K562 (cell line): ENCODE measurements at regions not wholly inside any gene's neighbourhood (a gene's known extent, or its start where the extent isn't known, plus 50 kb on each side); places are given as distances from the start of the nearest gene placed in this dataset.

ENCODE experiments used
- ATAC-seq: fragments of 200-7000 bp; cut with Tn5 transposase; 3 replicates; pipeline ENCODE4 v1.9.1; 2020; ENCODE audit warnings: moderate library complexity
- BruUV-seq: library from RNA; stranded (reverse); fragments of 400-500 nt; replicated peaks from 2 replicates; lab custom pipeline; 2021; lab: Mats Ljungman, UMichigan
- CTCF ChIA-PET: fragments of 300-600 bp; formaldehyde crosslinking; extraction: SDS; loops from one replicate; lab custom pipeline; 2021; ENCODE audit warnings: low intra/inter-chr PET ratio; lab: Yijun Ruan, JAX
- POLR2A ChIA-PET: fragments of 300-600, 350-650 bp; sonication (Branson Sonifier 250); formaldehyde crosslinking; extraction: SDS; loops from one replicate; lab custom pipeline; 2021; ENCODE audit warnings: antibody characterized with exemption, inconsistent platforms; lab: Yijun Ruan, JAX
- DNase-seq, 4 experiments: peaks; one replicate each; pipeline versions ENCODE4 v3.0.0 to v3.0.0-alpha.2; 2011 to 2018; ENCODE audit warnings: low spot score in 3 of 4, mixed read lengths in 3 of 4; ENCODE audit errors: extremely low read depth in 1 of 4
- FAIRE-seq: peaks from 2 replicates; lab custom pipeline; 2011; peaks lifted over from hg19 to GRCh38; lab: Jason Lieb, UNC
- H2AFZ ChIP-seq: 2 replicates; pipeline ENCODE4 v1.6.0; 2011; ENCODE audit warnings: low read depth, low read length, control low read depth, inconsistent platforms
- H3K27ac ChIP-seq: fragments of 200-600 bp; 3 replicates; pipeline ENCODE4 v1.8.0; 2011; ENCODE audit warnings: low read depth, mild to moderate bottlenecking, control low read depth, inconsistent platforms, low read length, moderate library complexity, mixed read lengths; ENCODE audit errors: extremely low read depth
- H3K27me3 ChIP-seq, 2 experiments: fragments of 300-600 bp in 1 of 2; 2 replicates in 1 of 2; 3 replicates in 1 of 2; pipeline versions ENCODE4 v1.6.0 to v1.8.0; 2011; ENCODE audit warnings: inconsistent platforms in 2 of 2, low read length in 2 of 2, mild to moderate bottlenecking in 1 of 2, mixed read lengths in 1 of 2, moderate library complexity in 1 of 2; ENCODE audit not compliant: control insufficient read depth in 2 of 2, insufficient read depth in 2 of 2
- H3K36me3 ChIP-seq: fragments of 300-600 bp; 3 replicates; pipeline ENCODE4 v1.8.0; 2011; ENCODE audit warnings: mild to moderate bottlenecking, low read length, inconsistent platforms; ENCODE audit not compliant: control insufficient read depth, insufficient read depth
- H3K4me1 ChIP-seq, 2 experiments: fragments of 200-600 bp in 1 of 2; replicated peaks in 1 of 2; 2 replicates in 1 of 2; 3 replicates in 1 of 2; pipeline versions ENCODE4 v1.5.1 to v1.8.0; 2011; ENCODE audit warnings: inconsistent platforms in 2 of 2, low read length in 2 of 2, mild to moderate bottlenecking in 1 of 2, mixed read lengths in 1 of 2, moderate library complexity in 1 of 2; ENCODE audit not compliant: control insufficient read depth in 2 of 2, insufficient read depth in 2 of 2
- H3K4me2 ChIP-seq: 2 replicates; pipeline ENCODE4 v1.6.1; 2011; ENCODE audit warnings: low read length, control low read depth, inconsistent platforms, mixed read lengths; ENCODE audit not compliant: insufficient read depth
- H3K4me3 ChIP-seq: fragments of 200-600 bp; sonication (generic), shearing (Covaris generic); 2 replicates; pipeline ENCODE4 v1.5.1; 2016; ENCODE audit warnings: control low read depth, inconsistent platforms
- H3K79me2 ChIP-seq: fragments of 200-600 bp; 3 replicates; pipeline ENCODE4 v1.8.0; 2011; ENCODE audit warnings: low read length, inconsistent platforms; ENCODE audit not compliant: control insufficient read depth, insufficient read depth
- H3K9ac ChIP-seq, 2 experiments: 2 replicates each; pipeline versions ENCODE4 v1.6.0 to v1.6.1; 2011; ENCODE audit warnings: low read depth in 2 of 2, low read length in 2 of 2, control low read depth in 1 of 2, inconsistent platforms in 1 of 2, mild to moderate bottlenecking in 1 of 2, mixed read lengths in 1 of 2; ENCODE audit not compliant: insufficient read depth in 1 of 2
- H3K9me1 ChIP-seq: one replicate; pipeline ENCODE4 v1.6.0; 2011; ENCODE audit warnings: inconsistent platforms, mild to moderate bottlenecking, low read length, moderate library complexity; ENCODE audit not compliant: control insufficient read depth, insufficient read depth
- H3K9me3 ChIP-seq: replicated peaks from 2 replicates; pipeline ENCODE4 v1.5.1; 2011; ENCODE audit warnings: low read depth, low read length, inconsistent platforms; ENCODE audit not compliant: control insufficient read depth, insufficient read depth
- H4K20me1 ChIP-seq: replicated peaks from 2 replicates; pipeline ENCODE4 v1.6.1; 2011; ENCODE audit warnings: low read length, inconsistent platforms, mixed read lengths; ENCODE audit not compliant: control insufficient read depth, insufficient read depth
- BCL6 ChIP-seq: fragments of 250-450 bp; sonication (Bioruptor Pico); IDR thresholded peaks from 2 replicates; pipeline ENCODE4 v1.4.0; 2020
- CREM ChIP-seq: IDR thresholded peaks from 2 replicates; pipeline ENCODE4 v1.6.1; 2014; ENCODE audit warnings: antibody characterized with exemption, low read depth
- HLTF ChIP-seq: fragments of 450-650 bp; IDR thresholded peaks from 2 replicates; pipeline ENCODE4 v1.6.1; 2016
- TGIF2 ChIP-seq: sonication (generic); formaldehyde crosslinking; IDR thresholded peaks from 2 replicates; pipeline ENCODE4 v1.8.1; 2022; ENCODE audit warnings: mild to moderate bottlenecking, missing genetic modification reagents, moderate library complexity
- ZC3H8 ChIP-seq: fragments of 450-650 bp; IDR thresholded peaks from 2 replicates; pipeline ENCODE4 v1.6.1; 2017
- ZNF124 ChIP-seq: sonication (generic); formaldehyde crosslinking; IDR thresholded peaks from 2 replicates; pipeline ENCODE4 v1.8.1; 2022; ENCODE audit warnings: missing genetic modification reagents
- ZNF324 ChIP-seq: fragments of 250-450 bp; sonication (Bioruptor Pico); IDR thresholded peaks from 2 replicates; pipeline ENCODE4 v1.4.0; 2020; ENCODE audit warnings: mild to moderate bottlenecking
- ZNF717 ChIP-seq: fragments of 250-450 bp; sonication (Bioruptor Pico); IDR thresholded peaks from 2 replicates; pipeline ENCODE4 v1.5.0; 2021
- ZSCAN29 ChIP-seq: fragments of 450-650 bp; IDR thresholded peaks from 2 replicates; pipeline ENCODE4 v1.6.1; 2017
- WGBS: fragments of 100-300 bp; shearing (Covaris generic); methylation state at CpG from one replicate; pipeline ENCODE4 v1.1.6; 2016; ENCODE audit warnings: low coverage, mixed read lengths; ENCODE audit not compliant: insufficient coverage; ENCODE audit errors: missing lambda C conversion rate; 5-methylcytosine and 5-hydroxymethylcytosine counted together
- in situ Hi-C: fragments of 300-500 bp; cut with MboI; formaldehyde crosslinking; loops from 4 replicates; pipeline ENCODE4 v1.15.0; 2018; ENCODE audit warnings: inconsistent platforms, mixed read lengths
- intact Hi-C: fragments of 100-400 bp; cut with micrococcal nuclease; formaldehyde crosslinking; loops from 2 replicates; pipeline ENCODE4 v1.14.2; 2022
- TF ChIP-seq, protein P1 (sequence below): fragments of 450-650 bp; formaldehyde crosslinking; IDR thresholded peaks from 2 replicates; pipeline ENCODE4 v1.4.0; 2022; ENCODE audit warnings: mild to moderate bottlenecking, moderate library complexity
- TF ChIP-seq, protein P2 (sequence below): fragments of 250-450 bp; sonication (Bioruptor Pico); IDR thresholded peaks from 2 replicates; pipeline ENCODE4 v1.8.0; 2022; ENCODE audit warnings: inconsistent platforms
- TF ChIP-seq, protein P3 (sequence below): fragments of 450-650 bp; IDR thresholded peaks from 2 replicates; pipeline ENCODE4 v1.6.1; 2017; ENCODE audit warnings: antibody characterized with exemption
- TF ChIP-seq, protein P4 (sequence below): sonication (generic); formaldehyde crosslinking; IDR thresholded peaks from 2 replicates; pipeline ENCODE4 v1.8.0; 2022; ENCODE audit warnings: mild to moderate bottlenecking, missing genetic modification reagents
- TF ChIP-seq, protein P5 (sequence below), 2 experiments: fragments of 200-800 bp in 1 of 2; sonication (Bioruptor generic) in 1 of 2; sonication (generic) in 1 of 2; formaldehyde crosslinking in 1 of 2; IDR thresholded peaks in 1 of 2; conservative IDR thresholded peaks in 1 of 2; 2 replicates each; pipeline versions ENCODE4 v1.5.0 to v1.6.1; 2016 to 2020; ENCODE audit warnings: missing compliant biosample characterization in 1 of 2, missing genetic modification characterization in 1 of 2, missing genetic modification reagents in 1 of 2

- TF ChIP-seq, protein P1, sequence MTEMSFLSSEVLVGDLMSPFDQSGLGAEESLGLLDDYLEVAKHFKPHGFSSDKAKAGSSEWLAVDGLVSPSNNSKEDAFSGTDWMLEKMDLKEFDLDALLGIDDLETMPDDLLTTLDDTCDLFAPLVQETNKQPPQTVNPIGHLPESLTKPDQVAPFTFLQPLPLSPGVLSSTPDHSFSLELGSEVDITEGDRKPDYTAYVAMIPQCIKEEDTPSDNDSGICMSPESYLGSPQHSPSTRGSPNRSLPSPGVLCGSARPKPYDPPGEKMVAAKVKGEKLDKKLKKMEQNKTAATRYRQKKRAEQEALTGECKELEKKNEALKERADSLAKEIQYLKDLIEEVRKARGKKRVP = no peak
- TF ChIP-seq, all 486 proteins: peak for 0
These were observed 1916.7 kb downstream of the EFNA5 start (continued) for GRCh38 chr5:105754056-105754455.

GRCh38 chr5:105752801-105753200, 1917.9 kb downstream of the EFNA5 start:
- CTCF ChIA-PET = no interaction called here
- H2AFZ ChIP-seq = no peak overlapping the region
- in situ Hi-C loops = no loop called here

More at GRCh38 chr5:105752801-105753200, 1917.9 kb downstream of the EFNA5 start:
- Histone ChIP-seq H3K4me3 (no peak overlapping the region), H3K9me1 (no peaks in the 10 kb centered on the region), H3K36me3 (no peaks in the 10 kb centered on the region), H4K20me1 (no peaks in the 10 kb centered on the region), H3K9ac (no peak overlapping the region), H3K27me3 (no peaks in the 10 kb centered on the region), H3K79me2 (no peaks in the 10 kb centered on the region), H3K4me2 (no peak overlapping the region), H3K9me3 (0 out of 2 replicates have a peak, but pooled peaks cover 2% of the 10 kb centered on the region), H3K4me1 (no peaks in the 10 kb centered on the region), H3K27ac (no peak overlapping the region)
- TF ChIP-seq, protein P2, sequence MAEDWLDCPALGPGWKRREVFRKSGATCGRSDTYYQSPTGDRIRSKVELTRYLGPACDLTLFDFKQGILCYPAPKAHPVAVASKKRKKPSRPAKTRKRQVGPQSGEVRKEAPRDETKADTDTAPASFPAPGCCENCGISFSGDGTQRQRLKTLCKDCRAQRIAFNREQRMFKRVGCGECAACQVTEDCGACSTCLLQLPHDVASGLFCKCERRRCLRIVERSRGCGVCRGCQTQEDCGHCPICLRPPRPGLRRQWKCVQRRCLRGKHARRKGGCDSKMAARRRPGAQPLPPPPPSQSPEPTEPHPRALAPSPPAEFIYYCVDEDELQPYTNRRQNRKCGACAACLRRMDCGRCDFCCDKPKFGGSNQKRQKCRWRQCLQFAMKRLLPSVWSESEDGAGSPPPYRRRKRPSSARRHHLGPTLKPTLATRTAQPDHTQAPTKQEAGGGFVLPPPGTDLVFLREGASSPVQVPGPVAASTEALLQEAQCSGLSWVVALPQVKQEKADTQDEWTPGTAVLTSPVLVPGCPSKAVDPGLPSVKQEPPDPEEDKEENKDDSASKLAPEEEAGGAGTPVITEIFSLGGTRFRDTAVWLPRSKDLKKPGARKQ (CRISPR knock-in tag) = no peak
- no peak for TF ChIP-seq ZC3H8
- no peak for TF ChIP-seq ZNF124
- no peak for TF ChIP-seq ZNF717
- TF ChIP-seq, protein P3, sequence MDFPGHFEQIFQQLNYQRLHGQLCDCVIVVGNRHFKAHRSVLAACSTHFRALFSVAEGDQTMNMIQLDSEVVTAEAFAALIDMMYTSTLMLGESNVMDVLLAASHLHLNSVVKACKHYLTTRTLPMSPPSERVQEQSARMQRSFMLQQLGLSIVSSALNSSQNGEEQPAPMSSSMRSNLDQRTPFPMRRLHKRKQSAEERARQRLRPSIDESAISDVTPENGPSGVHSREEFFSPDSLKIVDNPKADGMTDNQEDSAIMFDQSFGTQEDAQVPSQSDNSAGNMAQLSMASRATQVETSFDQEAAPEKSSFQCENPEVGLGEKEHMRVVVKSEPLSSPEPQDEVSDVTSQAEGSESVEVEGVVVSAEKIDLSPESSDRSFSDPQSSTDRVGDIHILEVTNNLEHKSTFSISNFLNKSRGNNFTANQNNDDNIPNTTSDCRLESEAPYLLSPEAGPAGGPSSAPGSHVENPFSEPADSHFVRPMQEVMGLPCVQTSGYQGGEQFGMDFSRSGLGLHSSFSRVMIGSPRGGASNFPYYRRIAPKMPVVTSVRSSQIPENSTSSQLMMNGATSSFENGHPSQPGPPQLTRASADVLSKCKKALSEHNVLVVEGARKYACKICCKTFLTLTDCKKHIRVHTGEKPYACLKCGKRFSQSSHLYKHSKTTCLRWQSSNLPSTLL = no peak
- TF ChIP-seq BCL6 = no peak
- TF ChIP-seq ZNF324 (CRISPR knock-in tag) = no peak
- TF ChIP-seq, protein P4, sequence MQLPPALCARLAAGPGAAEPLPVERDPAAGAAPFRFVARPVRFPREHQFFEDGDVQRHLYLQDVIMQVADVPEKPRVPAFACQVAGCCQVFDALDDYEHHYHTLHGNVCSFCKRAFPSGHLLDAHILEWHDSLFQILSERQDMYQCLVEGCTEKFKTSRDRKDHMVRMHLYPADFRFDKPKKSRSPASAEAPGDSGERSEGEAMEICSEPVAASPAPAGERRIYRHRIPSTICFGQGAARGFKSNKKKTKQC = no peak
- TF ChIP-seq CREM = no peak
- no peak for TF ChIP-seq TGIF2
- no peak for TF ChIP-seq HLTF
- TF ChIP-seq ZSCAN29 = no peak
- TF ChIP-seq, protein P5, sequence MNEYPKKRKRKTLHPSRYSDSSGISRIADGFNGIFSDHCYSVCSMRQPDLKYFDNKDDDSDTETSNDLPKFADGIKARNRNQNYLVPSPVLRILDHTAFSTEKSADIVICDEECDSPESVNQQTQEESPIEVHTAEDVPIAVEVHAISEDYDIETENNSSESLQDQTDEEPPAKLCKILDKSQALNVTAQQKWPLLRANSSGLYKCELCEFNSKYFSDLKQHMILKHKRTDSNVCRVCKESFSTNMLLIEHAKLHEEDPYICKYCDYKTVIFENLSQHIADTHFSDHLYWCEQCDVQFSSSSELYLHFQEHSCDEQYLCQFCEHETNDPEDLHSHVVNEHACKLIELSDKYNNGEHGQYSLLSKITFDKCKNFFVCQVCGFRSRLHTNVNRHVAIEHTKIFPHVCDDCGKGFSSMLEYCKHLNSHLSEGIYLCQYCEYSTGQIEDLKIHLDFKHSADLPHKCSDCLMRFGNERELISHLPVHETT (CRISPR knock-in tag; conservative IDR thresholded peaks at IDR 0.05 in 1 of 2, IDR thresholded peaks at IDR 0.05 in 1 of 2) = no peak
- ATAC-seq = no peak
- BruUV-seq = no TSS peak
- POLR2A ChIA-PET = no interaction called here
- no peak for FAIRE-seq
- WGBS = 4% methylated on average over 3 of the region's 3 CpGs
- no peak for DNase-seq
- intact Hi-C loops = no loop called here
